K562 (cell line): ENCODE measurements at regions not wholly inside any gene's neighbourhood (a gene's known extent, or its start where the extent isn't known, plus 50 kb on each side); places are given as distances from the start of the nearest gene placed in this dataset.

Source experiments
- ATAC-seq: fragments of 200-7000 bp; cut with Tn5 transposase; 3 replicates; pipeline ENCODE4 v1.9.1; 2020; ENCODE audit warnings: moderate library complexity
- BruUV-seq: library from RNA; stranded (reverse); fragments of 400-500 nt; replicated peaks from 2 replicates; lab custom pipeline; 2021; lab: Mats Ljungman, UMichigan
- CTCF ChIA-PET: fragments of 300-600 bp; formaldehyde crosslinking; extraction: SDS; loops from one replicate; lab custom pipeline; 2021; ENCODE audit warnings: low intra/inter-chr PET ratio; lab: Yijun Ruan, JAX
- POLR2A ChIA-PET: fragments of 300-600, 350-650 bp; sonication (Branson Sonifier 250); formaldehyde crosslinking; extraction: SDS; loops from one replicate; lab custom pipeline; 2021; ENCODE audit warnings: antibody characterized with exemption, inconsistent platforms; lab: Yijun Ruan, JAX
- DNase-seq, 4 experiments: peaks; one replicate each; pipeline versions ENCODE4 v3.0.0 to v3.0.0-alpha.2; 2011 to 2018; ENCODE audit warnings: low spot score in 3 of 4, mixed read lengths in 3 of 4; ENCODE audit errors: extremely low read depth in 1 of 4
- FAIRE-seq: peaks from 2 replicates; lab custom pipeline; 2011; peaks lifted over from hg19 to GRCh38; lab: Jason Lieb, UNC
- H2AFZ ChIP-seq: 2 replicates; pipeline ENCODE4 v1.6.0; 2011; ENCODE audit warnings: low read depth, low read length, control low read depth, inconsistent platforms
- H3K27ac ChIP-seq: fragments of 200-600 bp; 3 replicates; pipeline ENCODE4 v1.8.0; 2011; ENCODE audit warnings: low read depth, mild to moderate bottlenecking, control low read depth, inconsistent platforms, low read length, moderate library complexity, mixed read lengths; ENCODE audit errors: extremely low read depth
- H3K27me3 ChIP-seq, 2 experiments: fragments of 300-600 bp in 1 of 2; 2 replicates in 1 of 2; 3 replicates in 1 of 2; pipeline versions ENCODE4 v1.6.0 to v1.8.0; 2011; ENCODE audit warnings: inconsistent platforms in 2 of 2, low read length in 2 of 2, mild to moderate bottlenecking in 1 of 2, mixed read lengths in 1 of 2, moderate library complexity in 1 of 2; ENCODE audit not compliant: control insufficient read depth in 2 of 2, insufficient read depth in 2 of 2
- H3K36me3 ChIP-seq: fragments of 300-600 bp; 3 replicates; pipeline ENCODE4 v1.8.0; 2011; ENCODE audit warnings: mild to moderate bottlenecking, low read length, inconsistent platforms; ENCODE audit not compliant: control insufficient read depth, insufficient read depth
- H3K4me1 ChIP-seq, 2 experiments: fragments of 200-600 bp in 1 of 2; replicated peaks in 1 of 2; 2 replicates in 1 of 2; 3 replicates in 1 of 2; pipeline versions ENCODE4 v1.5.1 to v1.8.0; 2011; ENCODE audit warnings: inconsistent platforms in 2 of 2, low read length in 2 of 2, mild to moderate bottlenecking in 1 of 2, mixed read lengths in 1 of 2, moderate library complexity in 1 of 2; ENCODE audit not compliant: control insufficient read depth in 2 of 2, insufficient read depth in 2 of 2
- H3K4me2 ChIP-seq: 2 replicates; pipeline ENCODE4 v1.6.1; 2011; ENCODE audit warnings: low read length, control low read depth, inconsistent platforms, mixed read lengths; ENCODE audit not compliant: insufficient read depth
- H3K4me3 ChIP-seq: fragments of 200-600 bp; sonication (generic), shearing (Covaris generic); 2 replicates; pipeline ENCODE4 v1.5.1; 2016; ENCODE audit warnings: control low read depth, inconsistent platforms
- H3K79me2 ChIP-seq: fragments of 200-600 bp; 3 replicates; pipeline ENCODE4 v1.8.0; 2011; ENCODE audit warnings: low read length, inconsistent platforms; ENCODE audit not compliant: control insufficient read depth, insufficient read depth
- H3K9ac ChIP-seq, 2 experiments: 2 replicates each; pipeline versions ENCODE4 v1.6.0 to v1.6.1; 2011; ENCODE audit warnings: low read depth in 2 of 2, low read length in 2 of 2, control low read depth in 1 of 2, inconsistent platforms in 1 of 2, mild to moderate bottlenecking in 1 of 2, mixed read lengths in 1 of 2; ENCODE audit not compliant: insufficient read depth in 1 of 2
- H3K9me1 ChIP-seq: one replicate; pipeline ENCODE4 v1.6.0; 2011; ENCODE audit warnings: inconsistent platforms, mild to moderate bottlenecking, low read length, moderate library complexity; ENCODE audit not compliant: control insufficient read depth, insufficient read depth
- H3K9me3 ChIP-seq: replicated peaks from 2 replicates; pipeline ENCODE4 v1.5.1; 2011; ENCODE audit warnings: low read depth, low read length, inconsistent platforms; ENCODE audit not compliant: control insufficient read depth, insufficient read depth
- H4K20me1 ChIP-seq: replicated peaks from 2 replicates; pipeline ENCODE4 v1.6.1; 2011; ENCODE audit warnings: low read length, inconsistent platforms, mixed read lengths; ENCODE audit not compliant: control insufficient read depth, insufficient read depth
- BHLHE40 ChIP-seq: IDR thresholded peaks from 2 replicates; pipeline ENCODE4 v1.6.1; 2011; ENCODE audit warnings: low read length, improper control_type of control experiment
- CREBBP ChIP-seq: IDR thresholded peaks from one replicate; pipeline ENCODE4 v1.6.1; 2012; ENCODE audit warnings: low read depth, mild to moderate bottlenecking, control low read depth, inconsistent platforms, low read length
- ELF4 ChIP-seq: fragments of 450-650 bp; formaldehyde crosslinking; IDR thresholded peaks from 2 replicates; pipeline ENCODE4 v1.4.0; 2022; ENCODE audit warnings: missing genetic modification characterization
- FOXK1 ChIP-seq: sonication (generic); formaldehyde crosslinking; IDR thresholded peaks from 2 replicates; pipeline ENCODE4 v1.8.0; 2022; ENCODE audit warnings: missing genetic modification reagents, mild to moderate bottlenecking, borderline replicate concordance
- FOXK2 ChIP-seq, 2 experiments: fragments of 450-650 bp; IDR thresholded peaks in 1 of 2; conservative IDR thresholded peaks in 1 of 2; 2 replicates each; pipeline ENCODE4 v1.6.1; 2016; ENCODE audit warnings: low read depth in 2 of 2, mild to moderate bottlenecking in 1 of 2
- FOXM1 ChIP-seq, 2 experiments: fragments of 450-650 bp in 1 of 2; sonication (generic) in 1 of 2; formaldehyde crosslinking in 1 of 2; IDR thresholded peaks; 2 replicates each; pipeline versions ENCODE4 v1.6.1 to v1.9.0; 2017 to 2022; ENCODE audit warnings: low read depth in 2 of 2, mild to moderate bottlenecking in 2 of 2, missing genetic modification reagents in 1 of 2, moderate library complexity in 1 of 2
- MLLT1 ChIP-seq, 2 experiments: fragments of 450-650 bp; IDR thresholded peaks; 2 replicates each; pipeline ENCODE4 v1.6.1; 2016
- PREB ChIP-seq: sonication (generic); formaldehyde crosslinking; IDR thresholded peaks from 2 replicates; pipeline ENCODE4 v1.8.1; 2023; ENCODE audit warnings: mild to moderate bottlenecking, missing genetic modification reagents
- SRSF1 ChIP-seq: fragments of 200-400 bp; formaldehyde crosslinking; IDR thresholded peaks from 2 replicates; pipeline ENCODE4 v1.6.1; 2017; ENCODE audit warnings: mild to moderate bottlenecking, low read depth, low read length, moderate library complexity
- TGIF2 ChIP-seq: sonication (generic); formaldehyde crosslinking; IDR thresholded peaks from 2 replicates; pipeline ENCODE4 v1.8.1; 2022; ENCODE audit warnings: mild to moderate bottlenecking, missing genetic modification reagents, moderate library complexity
- TSC22D4 ChIP-seq: fragments of 450-650 bp; IDR thresholded peaks from 2 replicates; pipeline ENCODE4 v1.6.1; 2016; ENCODE audit warnings: missing genetic modification characterization, missing biosample characterization, control low read depth
- ZBTB12 ChIP-seq: fragments of 250-450 bp; sonication (Bioruptor Pico); IDR thresholded peaks from 2 replicates; pipeline ENCODE4 v1.4.0; 2020
- ZNF512 ChIP-seq: IDR thresholded peaks from 2 replicates; pipeline ENCODE4 v1.6.1; 2016; ENCODE audit warnings: missing genetic modification characterization, missing compliant biosample characterization
- ZNF766 ChIP-seq: fragments of 200-800 bp; sonication (Bioruptor generic); conservative IDR thresholded peaks from 2 replicates; pipeline ENCODE4 v1.6.1; 2016; ENCODE audit warnings: missing genetic modification characterization, missing compliant biosample characterization
- WGBS: fragments of 100-300 bp; shearing (Covaris generic); methylation state at CpG from one replicate; pipeline ENCODE4 v1.1.6; 2016; ENCODE audit warnings: low coverage, mixed read lengths; ENCODE audit not compliant: insufficient coverage; ENCODE audit errors: missing lambda C conversion rate; 5-methylcytosine and 5-hydroxymethylcytosine counted together
- in situ Hi-C: fragments of 300-500 bp; cut with MboI; formaldehyde crosslinking; loops from 4 replicates; pipeline ENCODE4 v1.15.0; 2018; ENCODE audit warnings: inconsistent platforms, mixed read lengths
- intact Hi-C: fragments of 100-400 bp; cut with micrococcal nuclease; formaldehyde crosslinking; loops from 2 replicates; pipeline ENCODE4 v1.14.2; 2022
- TF ChIP-seq, protein P1 (sequence below): fragments of 450-650 bp; formaldehyde crosslinking; IDR thresholded peaks from 2 replicates; pipeline ENCODE4 v1.4.0; 2020; ENCODE audit warnings: mild to moderate bottlenecking, mixed read lengths

DNA sequence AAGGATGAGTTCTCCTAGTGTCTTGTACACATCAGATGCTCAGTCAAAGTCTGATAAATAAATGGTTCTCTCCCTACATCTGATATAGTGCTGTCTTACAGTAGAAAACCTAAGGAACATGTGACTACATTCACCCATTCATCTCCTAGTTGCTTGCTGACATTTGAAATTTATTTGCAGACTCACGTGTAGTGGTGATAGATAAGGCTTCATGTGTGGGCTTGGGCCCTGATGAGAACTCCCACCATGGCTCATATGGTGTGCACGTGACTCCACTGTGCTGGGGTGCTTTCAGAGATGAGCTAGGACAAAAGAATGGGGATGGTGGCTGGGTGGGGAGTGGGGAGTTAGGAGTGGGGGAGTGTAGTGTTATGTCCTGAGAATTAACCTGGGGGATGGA lies 287.3 kb downstream of the RPS24 start (continued):
- TF ChIP-seq MLLT1 (IDR thresholded peaks at IDR 0.05) (no peak), TGIF2 (CRISPR knock-in tag) (no peak), ELF4 (CRISPR knock-in tag) (no peak), FOXM1 (IDR thresholded peaks at IDR 0.05; ENCODE audit: low read depth) (no peak), FOXM1 (CRISPR knock-in tag; IDR thresholded peaks at IDR 0.05; ENCODE audit: low read depth) (no peak), BHLHE40 (peak; percentile 50; the same call in 1 of the 2 replicates), SRSF1 (no peak)
- TF ChIP-seq, protein P1, sequence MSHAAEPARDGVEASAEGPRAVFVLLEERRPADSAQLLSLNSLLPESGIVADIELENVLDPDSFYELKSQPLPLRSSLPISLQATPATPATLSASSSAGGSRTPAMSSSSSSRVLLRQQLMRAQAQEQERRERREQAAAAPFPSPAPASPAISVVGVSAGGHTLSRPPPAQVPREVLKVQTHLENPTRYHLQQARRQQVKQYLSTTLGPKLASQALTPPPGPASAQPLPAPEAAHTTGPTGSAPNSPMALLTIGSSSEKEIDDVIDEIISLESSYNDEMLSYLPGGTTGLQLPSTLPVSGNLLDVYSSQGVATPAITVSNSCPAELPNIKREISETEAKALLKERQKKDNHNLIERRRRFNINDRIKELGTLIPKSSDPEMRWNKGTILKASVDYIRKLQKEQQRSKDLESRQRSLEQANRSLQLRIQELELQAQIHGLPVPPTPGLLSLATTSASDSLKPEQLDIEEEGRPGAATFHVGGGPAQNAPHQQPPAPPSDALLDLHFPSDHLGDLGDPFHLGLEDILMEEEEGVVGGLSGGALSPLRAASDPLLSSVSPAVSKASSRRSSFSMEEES (CRISPR knock-in tag), result peak; percentile 42; the same call in 1 of the 2 replicates

- intact Hi-C loops (no loop called here), in situ Hi-C loops (no loop called here)
- H3K27me3 ChIP-seq, result peaks cover 0 to 4% of the 10 kb centered on the region in 2 experiments; a peak in 1 of 5 replicates
- H3K9ac ChIP-seq, result no peak overlapping the region
- WGBS, result 1% methylated on average over 4 of the region's 4 CpGs
- H3K9me3 ChIP-seq, result no peaks in the 10 kb centered on the region
- no peaks in the 10 kb centered on the region for H3K79me2 ChIP-seq
- no peak overlapping the region for H3K4me3 ChIP-seq
- no peaks in the 10 kb centered on the region for H4K20me1 ChIP-seq
- CTCF ChIA-PET, result no interaction called here
- no peaks in the 10 kb centered on the region for H3K36me3 ChIP-seq
- H3K27ac ChIP-seq, result no peak overlapping the region
- no peaks in the 10 kb centered on the region for H3K9me1 ChIP-seq
- no peak for ATAC-seq
- no peak overlapping the region for H2AFZ ChIP-seq
- POLR2A ChIA-PET, result no interaction called here
- BruUV-seq, result no TSS peak
- no peaks in the 10 kb centered on the region for H3K4me1 ChIP-seq
- DNase-seq, result no peak
- no peak overlapping the region for H3K4me2 ChIP-seq
- FAIRE-seq, result no peak
- TF ChIP-seq ZNF512 (tag), result no peak
- no peak for TF ChIP-seq ZNF766 (CRISPR knock-in tag)
- no peak for TF ChIP-seq CREBBP
- TF ChIP-seq ZBTB12 (CRISPR knock-in tag), result no peak
- no peak for TF ChIP-seq FOXK1 (CRISPR knock-in tag)
- no peak for TF ChIP-seq FOXK2 (conservative IDR thresholded peaks at IDR 0.05 in 1 of 2, IDR thresholded peaks at IDR 0.05 in 1 of 2; ENCODE audit: low read depth in 2 of 2)
- no peak for TF ChIP-seq PREB (CRISPR knock-in tag)
- no peak for TF ChIP-seq TSC22D4 (tag)
Observed at GRCh38 chr10:78321500-78321899, 287.8 kb downstream of the RPS24 start.
